ENCODE measurements at regions not wholly inside any gene's neighbourhood (a gene's known extent, or its start where the extent isn't known, plus 50 kb on each side); places are given as distances from the start of the nearest gene placed in this dataset.

- TF ChIP-seq CTCF (IDR thresholded peaks at IDR 0.05) (no peak), POLR2AphosphoS5 (IDR thresholded peaks at IDR 0.05) (no peak), EP300 (IDR thresholded peaks at IDR 0.05) (no peak)
These were observed 1044.4 kb upstream of the MAP3K7 start for GRCh38 chr6:91631227-91631626.

All from upper lobe of left lung (tissue), 4 donors.